GM18861 (cell line): ENCODE measurements at regions not wholly inside any gene's neighbourhood (a gene's known extent, or its start where the extent isn't known, plus 50 kb on each side); places are given as distances from the start of the nearest gene placed in this dataset.
"Not testable (repeated sequence)": the region's sequence is repeated elsewhere in the genome, so short reads cannot be mapped to it uniquely, and the experiment has no call there.

ENCODE experiments used
- ATAC-seq: cut with Tn5 transposase; IDR thresholded peaks from one replicate; pipeline ENCODE4 v1.9.1; 2021; ENCODE audit not compliant: unreplicated experiment

GRCh38 chr1:182262425-182262824 lies 129.2 kb downstream of the GLUL start:
- no peak for ATAC-seq

- no peak for ATAC-seq
These were observed 129.9 kb downstream of the GLUL start for GRCh38 chr1:182261655-182262054.

- ATAC-seq = no peak
These were observed 131.1 kb downstream of the GLUL start for GRCh38 chr1:182260516-182260915.

- no peak for ATAC-seq
These were observed 131.6 kb downstream of the GLUL start for GRCh38 chr1:182259968-182260367.

- ATAC-seq = peak; percentile 74
These were observed 132.2 kb downstream of the GLUL start for GRCh38 chr1:182259229-182259872.

GRCh38 chr1:182257369-182258063 lies 134.1 kb downstream of the GLUL start:
- no peak for ATAC-seq

GRCh38 chr1:182256931-182257330 lies 134.7 kb downstream of the GLUL start:
- ATAC-seq = no peak

- no peak for ATAC-seq
These were observed 136.1 kb downstream of the GLUL start for GRCh38 chr1:182255494-182255893.

- no peak for ATAC-seq
These were observed 138.2 kb downstream of the GLUL start for GRCh38 chr1:182253319-182253860.

GRCh38 chr1:182251561-182251960 lies 140.0 kb downstream of the GLUL start:
- ATAC-seq = no peak

GRCh38 chr1:182249201-182249676 lies 142.4 kb downstream of the GLUL start:
- ATAC-seq = peak; percentile 78

GRCh38 chr1:182248721-182249120 lies 142.9 kb downstream of the GLUL start:
- no peak for ATAC-seq

GRCh38 chr1:182247813-182248212 lies 143.8 kb downstream of the GLUL start:
- not testable (repeated sequence) for ATAC-seq

GRCh38 chr1:182246783-182247182 lies 144.8 kb downstream of the GLUL start:
- ATAC-seq = no peak

GRCh38 chr1:182245040-182245439 lies 146.6 kb downstream of the GLUL start:
- no peak for ATAC-seq

- ATAC-seq = no peak
These were observed 147.1 kb downstream of the GLUL start for GRCh38 chr1:182244451-182244850.

GRCh38 chr1:182242641-182243040 lies 148.9 kb downstream of the GLUL start:
- ATAC-seq = no peak

GRCh38 chr1:182240085-182240484 lies 151.5 kb downstream of the GLUL start:
- no peak for ATAC-seq

- no peak for ATAC-seq
These were observed 153.2 kb downstream of the GLUL start for GRCh38 chr1:182238421-182238820.

- ATAC-seq = no peak
These were observed 154.3 kb downstream of the GLUL start for GRCh38 chr1:182237329-182237728.

- no peak for ATAC-seq
These were observed 154.9 kb downstream of the GLUL start for GRCh38 chr1:182236651-182237077.

- ATAC-seq = no peak
These were observed 155.5 kb downstream of the GLUL start for GRCh38 chr1:182235952-182236650.
